Inflammatory macrophage treated with lipopolysaccharide for 4 hours (primary cell): ENCODE measurements at regions not wholly inside any gene's neighbourhood (a gene's known extent, or its start where the extent isn't known, plus 50 kb on each side); places are given as distances from the start of the nearest gene placed in this dataset.
"Not testable (repeated sequence)": the region's sequence is repeated elsewhere in the genome, so short reads cannot be mapped to it uniquely, and the experiment has no call there.

ENCODE experiments used
- DNase-seq: peaks from one replicate; pipeline ENCODE4 v3.0.0-alpha.2; 2020

GRCh38 chr1:149234926-149235914, 131.9 kb upstream of the NBPF9 start:
- DNase-seq, result not testable (repeated sequence)

- DNase-seq, result not testable (repeated sequence)
These were observed 134.2 kb upstream of the NBPF9 start for GRCh38 chr1:149237515-149237914.

DNA sequence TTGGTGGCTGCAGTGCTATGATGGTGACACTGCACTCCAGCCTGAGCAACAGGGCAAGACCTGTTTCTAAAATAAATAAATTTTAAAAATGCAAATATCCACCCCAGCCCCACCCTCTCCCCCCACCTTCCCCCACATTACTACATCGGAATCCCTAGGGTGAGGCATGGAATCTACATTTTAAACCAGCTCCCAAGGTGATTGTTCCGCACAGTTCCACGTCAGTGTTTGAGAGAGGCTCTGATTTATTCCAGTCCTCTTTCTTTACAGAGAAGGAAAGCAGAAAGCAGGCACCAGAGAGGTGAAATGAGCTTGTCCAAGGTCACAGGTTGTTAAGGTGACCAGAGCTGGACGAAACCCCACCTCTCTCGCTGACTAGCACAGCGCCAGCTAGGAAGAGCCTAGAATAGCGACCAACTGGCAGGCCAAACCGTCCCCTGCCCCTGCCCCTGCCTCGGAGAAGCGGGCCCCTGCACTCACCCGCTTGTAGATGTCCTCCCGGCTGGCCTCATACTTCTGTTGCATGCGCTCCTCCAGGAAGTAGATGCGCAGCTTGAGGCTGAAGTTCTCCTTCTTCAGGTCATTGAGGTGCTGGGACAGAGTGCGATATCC, 136.7 kb upstream of the NBPF9 start:
- not testable (repeated sequence) for DNase-seq

DNA sequence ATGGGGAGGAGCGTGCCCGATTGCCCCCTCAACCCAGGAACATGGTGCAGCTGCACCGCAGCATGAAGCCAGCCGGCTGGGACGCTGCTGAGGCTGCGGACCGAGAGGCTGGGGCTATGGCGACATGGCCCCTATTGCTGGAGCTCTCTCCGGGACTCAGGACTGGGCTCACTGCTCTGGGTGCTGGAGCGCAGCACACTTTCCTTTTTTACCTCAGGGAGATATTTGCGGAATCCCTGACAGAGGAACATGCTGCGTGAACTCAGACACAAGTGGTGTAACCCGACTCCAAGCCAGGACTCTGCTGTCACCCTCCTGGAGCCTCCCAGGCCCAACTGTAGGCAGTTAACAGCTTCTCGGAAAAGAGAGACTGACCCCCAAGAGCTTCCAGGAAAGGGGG, 137.2 kb upstream of the NBPF9 start:
- DNase-seq, result not testable (repeated sequence)

- DNase-seq, result not testable (repeated sequence)
These were observed 137.9 kb upstream of the NBPF9 start for GRCh38 chr1:149241272-149241671.

DNA sequence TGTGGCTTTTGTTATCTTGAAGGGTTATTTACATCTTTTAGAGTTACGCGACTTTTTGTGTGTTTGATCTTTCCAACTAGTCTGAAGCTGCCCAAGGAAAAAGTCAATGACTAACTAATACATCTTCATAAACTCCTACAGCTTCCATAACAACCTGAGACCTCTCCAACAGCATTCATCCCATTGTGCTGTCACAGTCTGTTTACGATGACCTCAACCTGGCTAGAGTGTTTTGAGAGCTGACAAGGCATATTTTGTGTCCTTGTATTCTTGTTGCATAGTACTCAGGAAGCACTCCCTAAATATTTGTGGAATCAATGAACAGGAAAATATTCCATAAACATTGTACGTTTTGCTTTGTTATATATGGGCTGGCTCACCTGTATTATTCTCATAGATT, 140.2 kb upstream of the NBPF9 start:
- DNase-seq, result not testable (repeated sequence)

DNA sequence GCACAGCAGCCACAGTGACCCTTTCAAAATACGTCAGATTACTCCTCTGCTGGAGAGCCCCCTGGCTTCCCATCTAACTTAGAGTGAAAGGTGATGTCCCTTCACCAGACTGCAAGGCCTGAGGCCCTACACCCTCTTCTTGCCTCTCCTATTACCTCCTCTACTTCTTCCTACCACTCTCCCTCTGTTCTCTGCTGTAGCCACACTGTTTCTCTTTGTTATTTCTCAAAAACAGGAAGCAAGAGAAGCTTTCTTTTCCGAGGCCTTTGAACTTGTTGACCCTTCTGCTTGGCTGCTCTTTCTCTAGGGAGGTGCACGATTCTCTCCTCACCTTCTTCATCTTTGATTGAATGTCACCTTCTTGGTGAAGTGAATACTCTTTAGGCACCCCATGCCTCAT, 141.3 kb upstream of the NBPF9 start:
- not testable (repeated sequence) for DNase-seq

- DNase-seq, result not testable (repeated sequence)
These were observed 142.9 kb upstream of the NBPF9 start for GRCh38 chr1:149246212-149246611.

DNA sequence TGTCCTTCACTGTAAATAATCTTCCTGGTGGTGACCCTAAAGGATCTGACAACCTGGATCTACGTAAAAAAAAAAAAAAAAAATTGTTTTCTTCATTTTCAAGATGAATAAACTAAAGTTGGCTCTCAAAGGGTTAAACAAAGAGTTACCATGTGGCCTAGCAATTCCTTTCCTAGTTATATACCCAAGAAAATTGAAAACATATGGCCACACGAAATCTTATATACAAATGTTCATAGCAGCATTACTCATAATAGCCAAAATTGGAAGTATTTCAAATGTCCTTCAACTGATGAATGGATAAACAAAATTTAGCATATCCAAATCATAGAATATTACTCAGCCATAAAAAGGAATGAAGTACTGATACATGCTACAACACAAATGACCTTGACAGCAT, 145.3 kb upstream of the NBPF9 start:
- DNase-seq, result not testable (repeated sequence)

- not testable (repeated sequence) for DNase-seq
These were observed 146.6 kb upstream of the NBPF9 start for GRCh38 chr1:149249850-149250467.

- DNase-seq, result not testable (repeated sequence)
These were observed 151.8 kb upstream of the NBPF9 start for GRCh38 chr1:149254894-149255847.

DNA sequence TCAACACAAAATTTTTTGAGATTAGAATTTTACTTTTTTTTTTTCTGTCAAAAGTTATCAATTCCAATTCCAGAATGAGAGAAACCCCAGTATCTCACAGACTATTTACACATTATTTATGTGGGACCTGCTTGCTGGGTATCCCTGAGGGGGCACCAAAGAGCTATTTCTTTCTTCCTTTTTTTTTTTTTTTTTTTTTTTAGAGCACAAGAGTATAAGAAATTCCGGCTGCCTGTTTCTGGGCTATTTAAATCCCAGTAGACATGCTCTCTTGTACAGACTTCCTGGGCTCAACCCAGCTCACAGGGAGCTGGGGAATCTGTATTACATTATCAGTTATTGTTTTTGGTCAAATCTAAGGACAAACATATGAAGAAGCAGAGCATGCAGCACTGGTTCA, 156.9 kb upstream of the NBPF9 start:
- not testable (repeated sequence) for DNase-seq

DNA sequence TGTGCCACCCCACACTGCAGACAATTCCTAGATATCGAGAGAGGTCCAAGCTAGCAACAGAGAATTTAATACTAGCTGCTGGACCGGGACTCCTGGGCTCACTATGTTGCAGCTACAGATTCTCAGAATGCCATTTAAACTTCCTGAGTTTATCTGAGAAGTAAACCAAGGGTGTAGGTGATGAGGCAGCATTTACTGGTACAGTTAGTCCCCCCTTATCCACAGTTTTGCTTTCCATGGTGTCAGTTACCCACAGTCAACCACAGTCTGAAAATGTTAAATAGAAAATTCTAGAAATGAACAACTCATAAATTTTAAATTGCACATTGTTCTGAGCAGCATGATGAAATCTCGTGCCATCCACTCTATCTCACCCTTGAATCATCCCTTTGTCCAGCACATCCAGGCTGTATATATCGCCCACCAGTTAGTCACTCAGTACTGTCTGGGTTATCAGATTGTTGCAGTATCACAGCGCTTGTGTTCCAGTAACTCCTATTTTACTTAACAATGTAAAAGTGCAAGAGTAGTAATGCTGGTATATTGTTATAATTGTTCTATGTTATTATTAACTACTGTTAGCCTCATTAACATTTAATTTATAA, 157.5 kb upstream of the NBPF9 start:
- not testable (repeated sequence) for DNase-seq

GRCh38 chr1:149267287-149267686, 163.9 kb upstream of the NBPF9 start:
- DNase-seq, result not testable (repeated sequence)

DNA sequence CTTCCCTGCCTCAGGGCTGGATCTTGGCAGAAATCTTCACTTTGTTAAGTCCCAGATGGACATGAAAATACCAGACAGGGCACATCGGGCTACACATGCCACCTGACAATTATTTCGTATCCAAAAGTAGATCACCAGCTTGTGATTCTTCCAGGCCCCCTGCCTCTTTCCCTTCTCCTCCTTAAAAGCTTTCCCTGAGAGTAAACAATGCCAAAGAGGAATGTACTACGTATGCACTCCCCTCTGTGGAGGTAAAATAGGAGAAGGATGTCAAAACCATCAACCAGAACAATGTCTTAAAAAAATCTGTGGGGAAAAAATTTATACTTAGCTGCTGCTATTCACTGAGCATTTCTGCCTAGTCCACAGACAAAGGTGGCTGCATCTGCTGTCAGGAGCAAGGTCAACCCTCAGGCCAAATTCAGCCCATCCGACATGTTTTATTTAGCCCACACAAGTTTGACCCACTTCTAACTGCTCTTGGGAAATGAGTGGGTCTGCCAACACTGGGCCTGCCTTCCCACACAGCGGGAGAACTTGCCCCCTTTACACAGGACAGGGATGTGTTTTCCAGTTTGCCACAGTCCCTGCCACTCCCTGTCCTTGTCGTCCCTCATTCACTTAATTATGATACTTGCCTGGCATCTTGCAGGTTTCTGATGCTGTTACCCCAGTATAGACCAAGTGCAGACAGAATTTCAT, 165.8 kb upstream of the NBPF9 start:
- not testable (repeated sequence) for DNase-seq

GRCh38 chr1:149269833-149270232, 166.5 kb upstream of the NBPF9 start:
- not testable (repeated sequence) for DNase-seq

DNA sequence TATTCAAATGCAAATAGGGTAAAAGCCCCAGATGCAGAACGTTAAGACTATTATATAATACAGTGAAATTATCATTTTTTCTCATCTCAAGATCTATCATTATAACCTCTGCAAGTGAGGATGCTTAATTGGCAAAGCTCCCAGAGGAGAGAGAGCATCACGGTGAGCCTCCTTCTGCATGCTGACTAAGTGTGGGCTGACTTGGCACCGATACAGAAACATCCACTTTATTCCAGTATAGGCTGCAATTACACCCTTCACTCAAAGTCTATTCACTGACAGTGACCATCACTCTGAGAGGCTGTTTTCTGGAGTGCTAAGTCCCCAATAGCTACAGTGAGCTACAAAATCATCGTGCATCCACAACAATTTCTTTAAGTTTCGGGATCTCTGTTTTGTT, 171.1 kb upstream of the NBPF9 start:
- DNase-seq, result not testable (repeated sequence)

- not testable (repeated sequence) for DNase-seq
These were observed 172.5 kb upstream of the NBPF9 start for GRCh38 chr1:149275802-149276201.

DNA sequence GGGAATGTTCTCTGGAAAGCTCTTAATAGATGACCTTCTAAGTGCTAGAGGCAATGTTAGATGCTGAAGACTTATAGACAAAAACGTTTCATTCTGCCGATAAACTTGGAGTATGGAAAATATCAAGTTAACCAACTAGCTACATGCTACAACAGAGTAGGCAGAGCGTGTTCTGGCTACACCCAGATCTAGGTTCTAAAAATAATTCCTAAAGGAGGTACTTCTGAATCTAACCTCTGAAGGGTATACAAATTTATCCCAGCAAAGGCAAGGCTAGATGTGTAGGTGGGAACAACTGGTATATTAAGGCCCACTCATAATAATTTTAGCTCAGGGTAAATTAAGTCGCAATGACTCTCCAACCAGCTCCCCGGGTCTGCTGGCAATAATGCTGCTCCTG, 173.1 kb upstream of the NBPF9 start:
- DNase-seq, result not testable (repeated sequence)

GRCh38 chr1:149278156-149278555, 174.8 kb upstream of the NBPF9 start:
- DNase-seq, result not testable (repeated sequence)

DNA sequence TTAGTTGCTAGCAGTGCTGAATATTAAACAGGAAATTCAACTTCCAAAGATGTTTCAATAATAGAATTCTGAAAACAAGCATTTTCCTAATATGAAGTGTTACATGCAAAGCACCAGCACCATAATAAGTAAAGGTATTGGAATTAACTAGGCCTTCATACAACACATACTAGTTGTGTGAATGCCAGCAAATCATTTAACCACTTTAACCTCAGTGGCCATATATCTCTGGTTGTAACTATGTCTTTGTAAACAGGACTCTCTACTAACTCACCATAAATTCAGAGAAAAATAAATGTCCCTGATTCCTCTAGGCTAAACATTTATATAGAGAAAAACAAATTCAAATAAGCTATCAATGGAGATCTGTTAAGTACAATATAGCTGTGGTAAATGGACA, 175.7 kb upstream of the NBPF9 start:
- DNase-seq, result not testable (repeated sequence)
